K562 (cell line): ENCODE measurements at regions not wholly inside any gene's neighbourhood (a gene's known extent, or its start where the extent isn't known, plus 50 kb on each side); places are given as distances from the start of the nearest gene placed in this dataset.

Source experiments
- ZNF445 ChIP-seq: fragments of 250-450 bp; sonication (Bioruptor Pico); IDR thresholded peaks from 2 replicates; pipeline ENCODE4 v1.4.0; 2020; ENCODE audit warnings: low read depth, mild to moderate bottlenecking, moderate library complexity
- TF ChIP-seq, protein P1 (sequence below): fragments of 200-600 bp; sonication (generic); IDR thresholded peaks from one replicate; pipeline ENCODE4 v1.6.1; 2012; ENCODE audit warnings: mild to moderate bottlenecking, low read depth, low read length, inconsistent platforms

GRCh38 chr13:58081301-58081820, 449.8 kb downstream of the PCDH17 start (continued):
- TF ChIP-seq, protein P1, sequence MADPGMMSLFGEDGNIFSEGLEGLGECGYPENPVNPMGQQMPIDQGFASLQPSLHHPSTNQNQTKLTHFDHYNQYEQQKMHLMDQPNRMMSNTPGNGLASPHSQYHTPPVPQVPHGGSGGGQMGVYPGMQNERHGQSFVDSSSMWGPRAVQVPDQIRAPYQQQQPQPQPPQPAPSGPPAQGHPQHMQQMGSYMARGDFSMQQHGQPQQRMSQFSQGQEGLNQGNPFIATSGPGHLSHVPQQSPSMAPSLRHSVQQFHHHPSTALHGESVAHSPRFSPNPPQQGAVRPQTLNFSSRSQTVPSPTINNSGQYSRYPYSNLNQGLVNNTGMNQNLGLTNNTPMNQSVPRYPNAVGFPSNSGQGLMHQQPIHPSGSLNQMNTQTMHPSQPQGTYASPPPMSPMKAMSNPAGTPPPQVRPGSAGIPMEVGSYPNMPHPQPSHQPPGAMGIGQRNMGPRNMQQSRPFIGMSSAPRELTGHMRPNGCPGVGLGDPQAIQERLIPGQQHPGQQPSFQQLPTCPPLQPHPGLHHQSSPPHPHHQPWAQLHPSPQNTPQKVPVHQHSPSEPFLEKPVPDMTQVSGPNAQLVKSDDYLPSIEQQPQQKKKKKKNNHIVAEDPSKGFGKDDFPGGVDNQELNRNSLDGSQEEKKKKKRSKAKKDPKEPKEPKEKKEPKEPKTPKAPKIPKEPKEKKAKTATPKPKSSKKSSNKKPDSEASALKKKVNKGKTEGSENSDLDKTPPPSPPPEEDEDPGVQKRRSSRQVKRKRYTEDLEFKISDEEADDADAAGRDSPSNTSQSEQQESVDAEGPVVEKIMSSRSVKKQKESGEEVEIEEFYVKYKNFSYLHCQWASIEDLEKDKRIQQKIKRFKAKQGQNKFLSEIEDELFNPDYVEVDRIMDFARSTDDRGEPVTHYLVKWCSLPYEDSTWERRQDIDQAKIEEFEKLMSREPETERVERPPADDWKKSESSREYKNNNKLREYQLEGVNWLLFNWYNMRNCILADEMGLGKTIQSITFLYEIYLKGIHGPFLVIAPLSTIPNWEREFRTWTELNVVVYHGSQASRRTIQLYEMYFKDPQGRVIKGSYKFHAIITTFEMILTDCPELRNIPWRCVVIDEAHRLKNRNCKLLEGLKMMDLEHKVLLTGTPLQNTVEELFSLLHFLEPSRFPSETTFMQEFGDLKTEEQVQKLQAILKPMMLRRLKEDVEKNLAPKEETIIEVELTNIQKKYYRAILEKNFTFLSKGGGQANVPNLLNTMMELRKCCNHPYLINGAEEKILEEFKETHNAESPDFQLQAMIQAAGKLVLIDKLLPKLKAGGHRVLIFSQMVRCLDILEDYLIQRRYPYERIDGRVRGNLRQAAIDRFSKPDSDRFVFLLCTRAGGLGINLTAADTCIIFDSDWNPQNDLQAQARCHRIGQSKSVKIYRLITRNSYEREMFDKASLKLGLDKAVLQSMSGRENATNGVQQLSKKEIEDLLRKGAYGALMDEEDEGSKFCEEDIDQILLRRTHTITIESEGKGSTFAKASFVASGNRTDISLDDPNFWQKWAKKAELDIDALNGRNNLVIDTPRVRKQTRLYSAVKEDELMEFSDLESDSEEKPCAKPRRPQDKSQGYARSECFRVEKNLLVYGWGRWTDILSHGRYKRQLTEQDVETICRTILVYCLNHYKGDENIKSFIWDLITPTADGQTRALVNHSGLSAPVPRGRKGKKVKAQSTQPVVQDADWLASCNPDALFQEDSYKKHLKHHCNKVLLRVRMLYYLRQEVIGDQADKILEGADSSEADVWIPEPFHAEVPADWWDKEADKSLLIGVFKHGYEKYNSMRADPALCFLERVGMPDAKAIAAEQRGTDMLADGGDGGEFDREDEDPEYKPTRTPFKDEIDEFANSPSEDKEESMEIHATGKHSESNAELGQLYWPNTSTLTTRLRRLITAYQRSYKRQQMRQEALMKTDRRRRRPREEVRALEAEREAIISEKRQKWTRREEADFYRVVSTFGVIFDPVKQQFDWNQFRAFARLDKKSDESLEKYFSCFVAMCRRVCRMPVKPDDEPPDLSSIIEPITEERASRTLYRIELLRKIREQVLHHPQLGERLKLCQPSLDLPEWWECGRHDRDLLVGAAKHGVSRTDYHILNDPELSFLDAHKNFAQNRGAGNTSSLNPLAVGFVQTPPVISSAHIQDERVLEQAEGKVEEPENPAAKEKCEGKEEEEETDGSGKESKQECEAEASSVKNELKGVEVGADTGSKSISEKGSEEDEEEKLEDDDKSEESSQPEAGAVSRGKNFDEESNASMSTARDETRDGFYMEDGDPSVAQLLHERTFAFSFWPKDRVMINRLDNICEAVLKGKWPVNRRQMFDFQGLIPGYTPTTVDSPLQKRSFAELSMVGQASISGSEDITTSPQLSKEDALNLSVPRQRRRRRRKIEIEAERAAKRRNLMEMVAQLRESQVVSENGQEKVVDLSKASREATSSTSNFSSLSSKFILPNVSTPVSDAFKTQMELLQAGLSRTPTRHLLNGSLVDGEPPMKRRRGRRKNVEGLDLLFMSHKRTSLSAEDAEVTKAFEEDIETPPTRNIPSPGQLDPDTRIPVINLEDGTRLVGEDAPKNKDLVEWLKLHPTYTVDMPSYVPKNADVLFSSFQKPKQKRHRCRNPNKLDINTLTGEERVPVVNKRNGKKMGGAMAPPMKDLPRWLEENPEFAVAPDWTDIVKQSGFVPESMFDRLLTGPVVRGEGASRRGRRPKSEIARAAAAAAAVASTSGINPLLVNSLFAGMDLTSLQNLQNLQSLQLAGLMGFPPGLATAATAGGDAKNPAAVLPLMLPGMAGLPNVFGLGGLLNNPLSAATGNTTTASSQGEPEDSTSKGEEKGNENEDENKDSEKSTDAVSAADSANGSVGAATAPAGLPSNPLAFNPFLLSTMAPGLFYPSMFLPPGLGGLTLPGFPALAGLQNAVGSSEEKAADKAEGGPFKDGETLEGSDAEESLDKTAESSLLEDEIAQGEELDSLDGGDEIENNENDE, result no peak
- TF ChIP-seq ZNF445 (CRISPR knock-in tag), result no peak
- TF ChIP-seq, all 486 proteins: peak for 0
